ENCODE measurements at regions not wholly inside any gene's neighbourhood (a gene's known extent, or its start where the extent isn't known, plus 50 kb on each side); places are given as distances from the start of the nearest gene placed in this dataset.
"Not testable (repeated sequence)": the region's sequence is repeated elsewhere in the genome, so short reads cannot be mapped to it uniquely, and the experiment has no call there.

GRCh38 chr1:228941666-228942065, 206.4 kb downstream of the RHOU start:
- no peak for DNase-seq (ENCODE audit: low spot score)

- DNase-seq (ENCODE audit: low spot score): no peak
Measured at GRCh38 chr1:228943436-228943835, 208.2 kb downstream of the RHOU start.

- no peak for DNase-seq (ENCODE audit: low spot score)
Measured at GRCh38 chr1:228944296-228944695, 209.0 kb downstream of the RHOU start.

GRCh38 chr1:228944935-228945371, 209.7 kb downstream of the RHOU start:
- no peak for DNase-seq (ENCODE audit: low spot score)

- no peak for DNase-seq (ENCODE audit: low spot score)
Measured at GRCh38 chr1:228945885-228946284, 210.6 kb downstream of the RHOU start.

DNA sequence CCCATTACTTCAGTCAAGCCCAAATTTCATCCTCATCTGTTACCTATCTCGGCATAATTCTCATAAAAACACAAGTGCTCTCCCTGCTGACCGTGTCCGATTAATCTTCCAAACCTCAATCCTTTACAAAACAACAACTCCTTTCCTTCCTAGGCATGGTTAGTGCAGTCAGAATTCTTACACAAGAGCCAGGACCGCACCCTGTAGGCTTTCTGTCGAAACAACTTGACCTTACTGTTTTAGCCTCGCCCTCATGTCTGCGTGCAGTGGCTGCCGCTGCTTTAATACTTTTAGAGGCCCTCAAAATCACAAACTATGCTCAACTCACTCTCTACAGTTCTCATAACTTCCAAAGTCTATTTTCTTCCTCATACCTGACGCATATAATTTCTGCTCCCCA, 214.3 kb downstream of the RHOU start:
- DNase-seq (ENCODE audit: low spot score): not testable (repeated sequence)

GRCh38 chr1:228953207-228953606, 217.9 kb downstream of the RHOU start:
- DNase-seq (ENCODE audit: low spot score): no peak

DNA sequence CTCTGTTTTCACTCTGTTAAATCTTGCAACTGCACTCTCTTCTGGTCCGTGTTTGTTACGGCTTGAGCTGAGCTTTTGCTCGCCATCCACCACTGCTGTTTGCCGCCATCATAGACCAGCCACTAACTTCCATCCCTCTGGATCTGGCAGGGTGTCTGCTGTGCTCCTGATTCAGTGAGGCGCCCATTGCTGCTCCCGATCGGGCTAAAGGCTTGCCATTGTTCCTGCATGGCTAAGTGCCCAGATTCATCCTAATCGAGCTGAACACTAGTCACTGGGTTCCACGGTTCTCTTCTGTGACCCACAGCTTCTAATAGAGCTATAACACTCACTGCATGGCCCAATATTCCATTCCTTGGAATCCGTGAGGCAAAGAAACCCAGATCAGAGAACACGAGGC, 218.5 kb downstream of the RHOU start:
- not testable (repeated sequence) for DNase-seq (ENCODE audit: low spot score)

- DNase-seq (ENCODE audit: low spot score): no peak
Measured at GRCh38 chr1:228955691-228956090, 220.4 kb downstream of the RHOU start.

DNA sequence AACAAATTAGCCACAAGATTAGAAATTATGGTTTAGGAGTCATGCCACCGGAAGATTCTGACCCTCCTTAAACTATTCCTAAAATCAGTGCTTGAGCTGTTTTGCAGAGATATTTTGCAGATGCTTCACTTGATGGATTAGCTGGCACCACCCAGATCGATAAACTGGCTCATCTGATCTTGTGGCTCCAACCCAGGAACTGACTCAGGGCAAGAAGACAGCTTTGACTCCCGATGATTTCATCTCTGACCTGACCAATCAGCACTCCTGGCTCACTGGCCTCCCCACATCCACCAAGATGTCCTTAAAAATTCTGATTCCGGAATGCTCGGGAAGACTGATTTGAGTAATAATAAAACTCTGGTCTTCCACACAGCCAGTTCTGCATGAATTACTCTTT, 221.6 kb downstream of the RHOU start:
- DNase-seq (ENCODE audit: low spot score): no peak

GRCh38 chr1:228957535-228957934, 222.3 kb downstream of the RHOU start:
- DNase-seq (ENCODE audit: low spot score): no peak

DNA sequence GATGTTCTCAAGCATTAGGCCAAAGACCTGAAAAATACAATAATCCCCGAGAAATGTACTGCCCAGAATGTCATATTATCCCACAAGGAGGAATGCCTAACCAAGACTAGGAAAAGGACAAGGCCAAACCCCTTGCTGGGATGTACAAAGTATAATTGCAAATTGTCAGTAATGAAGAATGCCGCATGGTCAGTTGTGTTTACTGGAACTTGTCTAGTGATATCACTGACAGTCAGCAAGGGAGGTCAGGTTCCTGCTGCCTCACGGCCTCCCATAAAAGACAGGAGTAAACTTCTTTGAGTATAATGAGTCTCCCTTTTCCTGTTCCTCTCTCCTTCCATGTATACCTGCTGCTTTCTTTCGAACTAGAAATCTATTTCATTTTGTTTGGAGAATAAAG, 222.8 kb downstream of the RHOU start:
- no peak for DNase-seq (ENCODE audit: low spot score)

DNA sequence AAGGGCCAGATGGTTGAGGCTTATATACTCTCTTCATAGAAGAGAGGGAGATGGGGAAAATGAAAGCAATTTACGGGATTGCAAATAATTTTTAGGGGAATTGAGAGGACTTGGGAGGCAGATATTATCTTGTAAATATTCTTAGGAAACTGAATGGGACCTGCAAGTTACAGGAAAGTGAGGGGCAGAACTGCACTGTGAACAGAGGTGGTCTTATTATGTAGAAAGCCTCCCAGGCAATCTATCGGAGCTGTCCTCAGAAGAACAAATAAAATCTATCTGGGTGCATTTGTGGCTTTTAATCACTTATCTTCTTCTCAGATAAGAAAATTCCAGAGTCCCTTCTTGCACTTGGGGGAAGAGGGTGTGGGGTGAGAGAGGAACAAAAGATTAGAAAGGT, 223.5 kb downstream of the RHOU start:
- no peak for DNase-seq (ENCODE audit: low spot score)

- DNase-seq (ENCODE audit: low spot score): no peak
Measured at GRCh38 chr1:228960705-228961104, 225.4 kb downstream of the RHOU start.

- no peak for DNase-seq (ENCODE audit: low spot score)
Measured at GRCh38 chr1:228961511-228961910, 226.2 kb downstream of the RHOU start.

- DNase-seq (ENCODE audit: low spot score): no peak
Measured at GRCh38 chr1:228963795-228964177, 228.5 kb downstream of the RHOU start.

DNA sequence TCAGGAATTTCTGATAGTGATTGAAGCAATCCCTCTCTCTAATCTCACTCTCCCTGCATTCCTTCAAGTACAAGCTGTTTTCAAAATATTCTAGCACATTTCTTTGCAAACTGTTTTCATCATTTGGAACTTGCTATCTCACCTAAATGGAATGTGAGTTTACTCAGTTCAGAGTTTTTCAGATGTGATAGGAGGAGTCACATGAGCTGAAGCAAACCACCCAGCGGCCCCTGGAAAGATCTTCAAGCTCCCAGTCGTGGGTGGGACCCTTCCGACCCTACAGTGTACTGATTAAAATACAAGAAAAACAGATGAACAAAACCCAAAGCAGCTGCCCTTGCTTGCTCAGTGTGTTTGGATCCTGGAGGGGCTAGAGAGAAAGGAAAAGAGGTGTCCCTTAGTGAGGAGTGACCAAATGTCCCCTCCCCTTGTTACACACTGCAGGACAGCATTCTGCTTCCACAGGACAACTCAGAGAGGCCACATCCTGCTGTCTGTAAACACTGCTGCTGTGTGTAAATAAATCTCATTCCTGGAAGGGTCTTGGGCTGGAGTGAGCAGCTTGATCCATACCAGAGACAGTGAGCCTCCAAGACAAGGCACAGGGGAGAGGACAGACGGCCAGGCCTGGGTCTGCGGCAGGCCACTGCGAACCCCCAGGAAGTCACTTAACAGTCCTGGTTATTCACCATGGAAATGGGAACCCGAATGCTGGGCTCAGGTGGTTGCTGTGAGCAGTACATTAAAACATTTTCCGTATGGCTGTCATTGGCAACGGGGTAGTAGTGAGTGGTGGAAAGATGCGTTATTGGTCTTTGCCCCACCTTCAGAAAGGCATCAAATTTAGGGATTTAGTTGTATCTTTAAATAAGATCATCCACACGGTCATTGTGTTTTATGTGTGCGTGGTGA, 229.2 kb downstream of the RHOU start:
- peak; percentile 37 for DNase-seq (ENCODE audit: low spot score)

GRCh38 chr1:228968891-228969606, 233.8 kb downstream of the RHOU start:
- no peak for DNase-seq (ENCODE audit: low spot score)

- DNase-seq (ENCODE audit: low spot score): no peak
Measured at GRCh38 chr1:228969953-228970800, 234.9 kb downstream of the RHOU start.

GRCh38 chr1:228972576-228972975, 237.3 kb downstream of the RHOU start:
- no peak for DNase-seq (ENCODE audit: low spot score)

- DNase-seq (ENCODE audit: low spot score): no peak
Measured at GRCh38 chr1:228974273-228974672, 239.0 kb downstream of the RHOU start.

DNA sequence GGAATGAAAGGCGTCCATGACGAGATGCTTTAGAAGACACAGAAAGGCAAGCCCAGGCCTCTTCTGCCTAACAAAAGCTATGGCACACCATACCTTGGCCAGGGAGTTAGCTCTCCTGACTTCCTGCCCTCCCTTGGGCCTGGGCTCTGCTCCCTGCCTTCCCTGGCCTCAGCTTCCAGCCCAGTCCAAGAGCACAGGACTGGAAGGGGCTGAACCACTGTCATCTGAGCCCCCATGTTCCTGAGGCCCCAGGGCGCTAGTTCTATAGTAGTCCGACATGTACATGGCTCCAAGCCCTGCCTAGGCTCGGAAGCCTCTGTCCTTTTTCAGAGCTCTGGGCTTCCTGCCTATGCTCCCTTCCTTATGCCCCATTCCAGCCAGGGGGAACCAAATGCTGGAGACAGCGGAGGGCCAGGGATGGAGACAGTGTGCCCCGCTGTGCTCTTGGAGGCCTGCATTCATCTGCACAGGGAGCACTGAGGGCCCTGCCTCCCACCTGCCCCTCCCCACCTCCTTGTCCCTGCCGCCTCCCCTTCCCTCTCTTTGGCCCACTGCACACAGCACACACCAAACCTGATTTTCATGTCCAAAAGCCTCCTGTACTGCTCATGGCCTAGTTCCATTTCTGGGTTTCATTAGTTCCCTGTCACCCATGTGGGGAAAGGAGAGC, 240.1 kb downstream of the RHOU start:
- DNase-seq (ENCODE audit: low spot score): no peak
